ENCODE measurements at regions not wholly inside any gene's neighbourhood (a gene's known extent, or its start where the extent isn't known, plus 50 kb on each side); places are given as distances from the start of the nearest gene placed in this dataset.

GRCh38 chr15:29529043-29529442 lies 259.4 kb upstream of the NSMCE3 start:
- BruUV-seq (replicated peaks): no TSS peak
- TF ChIP-seq, protein P1, sequence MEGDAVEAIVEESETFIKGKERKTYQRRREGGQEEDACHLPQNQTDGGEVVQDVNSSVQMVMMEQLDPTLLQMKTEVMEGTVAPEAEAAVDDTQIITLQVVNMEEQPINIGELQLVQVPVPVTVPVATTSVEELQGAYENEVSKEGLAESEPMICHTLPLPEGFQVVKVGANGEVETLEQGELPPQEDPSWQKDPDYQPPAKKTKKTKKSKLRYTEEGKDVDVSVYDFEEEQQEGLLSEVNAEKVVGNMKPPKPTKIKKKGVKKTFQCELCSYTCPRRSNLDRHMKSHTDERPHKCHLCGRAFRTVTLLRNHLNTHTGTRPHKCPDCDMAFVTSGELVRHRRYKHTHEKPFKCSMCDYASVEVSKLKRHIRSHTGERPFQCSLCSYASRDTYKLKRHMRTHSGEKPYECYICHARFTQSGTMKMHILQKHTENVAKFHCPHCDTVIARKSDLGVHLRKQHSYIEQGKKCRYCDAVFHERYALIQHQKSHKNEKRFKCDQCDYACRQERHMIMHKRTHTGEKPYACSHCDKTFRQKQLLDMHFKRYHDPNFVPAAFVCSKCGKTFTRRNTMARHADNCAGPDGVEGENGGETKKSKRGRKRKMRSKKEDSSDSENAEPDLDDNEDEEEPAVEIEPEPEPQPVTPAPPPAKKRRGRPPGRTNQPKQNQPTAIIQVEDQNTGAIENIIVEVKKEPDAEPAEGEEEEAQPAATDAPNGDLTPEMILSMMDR (IDR thresholded peaks at IDR 0.05; ENCODE audit: unreplicated experiment): no peak
- H3K4me3 Mint-ChIP-seq (ENCODE audit: low read depth, unreplicated experiment): no peak overlapping the region
- H3K36me3 Mint-ChIP-seq (ENCODE audit: insufficient read depth, unreplicated experiment): no peaks in the 10 kb centered on the region
- CTCF ChIA-PET: no interaction called here
- H3K4me1 Mint-ChIP-seq (ENCODE audit: low read depth, unreplicated experiment): no peaks in the 10 kb centered on the region
- H3K9me3 Mint-ChIP-seq (ENCODE audit: low read depth, unreplicated experiment): no peaks in the 10 kb centered on the region
- DNase-seq: no peak
- intact Hi-C loops (cut with micrococcal nuclease; ENCODE audit: unreplicated experiment): no loop called here
- H3K27me3 Mint-ChIP-seq (ENCODE audit: unreplicated experiment): no peaks in the 10 kb centered on the region
- H3K27ac Mint-ChIP-seq (ENCODE audit: unreplicated experiment): no peak overlapping the region

GRCh38 chr15:29528276-29528675 lies 258.7 kb upstream of the NSMCE3 start:
- no peak overlapping the region for H3K4me3 Mint-ChIP-seq (ENCODE audit: low read depth, unreplicated experiment)
- H3K9me3 Mint-ChIP-seq (ENCODE audit: low read depth, unreplicated experiment): no peaks in the 10 kb centered on the region
- no peaks in the 10 kb centered on the region for H3K4me1 Mint-ChIP-seq (ENCODE audit: low read depth, unreplicated experiment)
- CTCF ChIA-PET: no interaction called here
- H3K27ac Mint-ChIP-seq (ENCODE audit: unreplicated experiment): no peak overlapping the region
- no peak for DNase-seq
- H3K36me3 Mint-ChIP-seq (ENCODE audit: insufficient read depth, unreplicated experiment): no peaks in the 10 kb centered on the region
- BruUV-seq (replicated peaks): no TSS peak
- H3K27me3 Mint-ChIP-seq (ENCODE audit: unreplicated experiment): no peaks in the 10 kb centered on the region
- TF ChIP-seq, protein P1 (IDR thresholded peaks at IDR 0.05; ENCODE audit: unreplicated experiment): no peak
- intact Hi-C loops (cut with micrococcal nuclease; ENCODE audit: unreplicated experiment): no loop called here

GRCh38 chr15:29526802-29527201 lies 257.2 kb upstream of the NSMCE3 start:
- Mint-ChIP-seq H3K27ac (ENCODE audit: unreplicated experiment) (no peak overlapping the region), H3K27me3 (ENCODE audit: unreplicated experiment) (no peaks in the 10 kb centered on the region), H3K4me3 (ENCODE audit: low read depth, unreplicated experiment) (no peak overlapping the region), H3K4me1 (ENCODE audit: low read depth, unreplicated experiment) (no peaks in the 10 kb centered on the region), H3K36me3 (ENCODE audit: insufficient read depth, unreplicated experiment) (no peaks in the 10 kb centered on the region), H3K9me3 (ENCODE audit: low read depth, unreplicated experiment) (no peaks in the 10 kb centered on the region)
- DNase-seq: no peak
- CTCF ChIA-PET: no interaction called here
- TF ChIP-seq, protein P1 (IDR thresholded peaks at IDR 0.05; ENCODE audit: unreplicated experiment): no peak
- no TSS peak for BruUV-seq (replicated peaks)
- intact Hi-C loops (cut with micrococcal nuclease; ENCODE audit: unreplicated experiment): no loop called here

DNA sequence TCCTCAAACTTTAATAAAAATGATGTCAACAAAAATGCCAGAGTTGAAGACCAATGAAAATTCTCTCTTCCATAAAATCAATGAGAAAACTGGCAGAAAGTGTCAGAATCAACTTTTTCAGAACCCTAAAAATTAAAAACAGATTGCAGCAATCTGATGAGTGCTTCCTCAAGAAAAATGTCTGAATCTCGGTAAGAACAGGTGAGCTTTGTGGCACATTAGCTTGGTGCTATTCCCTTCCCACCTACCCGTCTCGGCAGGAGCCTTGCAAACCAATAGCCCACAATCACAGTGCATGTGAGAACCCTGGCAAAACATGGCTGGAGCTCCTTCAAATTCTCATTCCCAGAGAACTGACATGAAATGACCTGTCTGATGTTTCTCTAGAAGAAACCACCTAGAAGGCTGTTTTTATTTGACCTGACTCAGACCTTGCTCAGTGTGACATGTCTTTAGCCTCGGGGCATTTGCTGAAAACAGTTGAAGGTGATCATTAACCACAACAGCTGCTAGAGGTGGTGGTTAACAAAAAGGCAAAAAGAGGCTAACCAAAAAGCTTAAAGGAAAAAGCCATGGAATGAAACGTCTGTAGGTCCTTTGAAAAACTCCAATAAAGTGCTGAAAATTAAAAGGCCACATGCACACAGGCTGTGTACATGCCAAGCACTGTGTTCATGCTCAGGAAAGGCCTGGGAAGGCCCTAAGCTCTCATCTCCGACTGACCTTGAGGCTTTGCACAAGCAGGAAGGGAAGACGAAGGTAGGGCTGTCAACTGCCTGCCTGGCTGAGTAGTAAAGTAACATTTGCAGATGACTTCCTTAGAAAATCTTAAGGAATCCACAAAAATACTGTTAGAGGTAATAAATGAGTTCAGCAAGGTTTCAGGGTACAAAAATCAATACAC lies 253.0 kb upstream of the NSMCE3 start:
- no peaks in the 10 kb centered on the region for H3K27me3 Mint-ChIP-seq (ENCODE audit: unreplicated experiment)
- intact Hi-C loops (cut with micrococcal nuclease; ENCODE audit: unreplicated experiment): no loop called here
- peak; percentile 4 for DNase-seq
- H3K9me3 Mint-ChIP-seq (ENCODE audit: low read depth, unreplicated experiment): peaks cover 4% of the 10 kb centered on the region
- BruUV-seq (replicated peaks): no TSS peak
- H3K4me3 Mint-ChIP-seq (ENCODE audit: low read depth, unreplicated experiment): no peak overlapping the region
- H3K4me1 Mint-ChIP-seq (ENCODE audit: low read depth, unreplicated experiment): no peaks in the 10 kb centered on the region
- CTCF ChIA-PET: no interaction called here
- H3K27ac Mint-ChIP-seq (ENCODE audit: unreplicated experiment): no peak overlapping the region
- H3K36me3 Mint-ChIP-seq (ENCODE audit: insufficient read depth, unreplicated experiment): no peaks in the 10 kb centered on the region
- TF ChIP-seq, protein P1 (IDR thresholded peaks at IDR 0.05; ENCODE audit: unreplicated experiment): no peak

All from Calu3 (cell line).